Tongue (tissue), 1 donor: ENCODE measurements at regions not wholly inside any gene's neighbourhood (a gene's known extent, or its start where the extent isn't known, plus 50 kb on each side); places are given as distances from the start of the nearest gene placed in this dataset.
A peak's percentile ranks its signal among the peaks of the same experiment; 100 is the strongest.
"Not testable (repeated sequence)": the region's sequence is repeated elsewhere in the genome, so short reads cannot be mapped to it uniquely, and the experiment has no call there.

Source experiments
- DNase-seq: peaks from one replicate; pipeline ENCODE4 v3.0.0-alpha.2; 2015

DNA sequence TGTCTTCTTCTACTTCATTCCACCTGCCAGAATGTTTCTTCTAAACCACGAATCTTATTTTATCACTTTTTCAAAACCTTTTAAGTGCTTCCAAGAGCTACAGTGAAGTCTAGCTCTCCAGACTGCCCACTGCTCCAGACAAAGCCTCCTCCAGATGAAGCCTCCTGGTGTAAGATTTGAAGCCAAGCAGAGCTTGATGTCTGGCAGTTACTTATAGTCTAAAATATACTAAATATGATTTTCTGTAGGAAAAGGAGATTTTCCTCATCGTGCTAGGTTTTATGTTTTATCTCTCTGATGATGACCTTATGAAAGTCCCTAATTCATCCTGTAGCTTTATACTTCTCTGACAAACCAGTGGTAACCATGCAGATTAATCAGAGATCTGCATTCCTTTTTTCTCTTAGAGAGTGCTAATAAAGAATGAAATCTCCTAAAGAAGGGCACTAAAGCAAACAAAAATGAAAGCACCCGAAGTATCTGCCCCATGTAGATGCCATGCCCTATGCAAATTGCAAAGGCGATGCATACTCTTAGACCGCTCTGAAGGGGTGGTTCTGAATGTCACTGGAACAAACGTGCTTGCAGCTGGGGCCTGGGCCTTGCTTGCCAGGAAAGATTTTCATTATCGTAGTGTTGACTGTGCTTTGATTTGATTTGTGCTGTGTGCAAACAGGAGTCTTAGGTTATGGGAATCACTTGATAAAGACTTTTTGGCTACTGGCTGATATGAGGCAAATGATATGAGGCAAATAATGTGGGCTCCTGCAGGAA is 314.2 kb downstream of the PID1 start:
- no peak for DNase-seq

GRCh38 chr2:228949831-228950230 is 321.3 kb downstream of the PID1 start:
- DNase-seq: no peak

DNA sequence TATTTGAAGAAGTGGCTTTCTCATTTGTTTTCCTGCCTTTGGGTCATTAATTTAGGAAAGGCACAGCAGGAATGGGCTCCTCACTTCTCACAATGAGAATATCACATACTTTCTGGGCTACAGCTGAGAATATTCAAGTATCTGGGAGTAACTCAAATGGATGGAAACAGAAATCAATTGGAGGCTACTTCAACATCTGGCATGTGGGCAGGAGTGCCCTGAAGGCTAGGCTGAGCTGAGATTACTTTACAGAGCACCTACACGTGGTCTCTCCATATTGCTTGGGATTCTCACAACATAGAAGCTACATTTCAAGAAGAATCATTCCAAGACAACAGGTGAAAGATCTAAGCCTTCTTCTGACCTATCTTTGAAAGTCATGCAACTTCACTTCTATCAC is 325.4 kb downstream of the PID1 start:
- no peak for DNase-seq

DNA sequence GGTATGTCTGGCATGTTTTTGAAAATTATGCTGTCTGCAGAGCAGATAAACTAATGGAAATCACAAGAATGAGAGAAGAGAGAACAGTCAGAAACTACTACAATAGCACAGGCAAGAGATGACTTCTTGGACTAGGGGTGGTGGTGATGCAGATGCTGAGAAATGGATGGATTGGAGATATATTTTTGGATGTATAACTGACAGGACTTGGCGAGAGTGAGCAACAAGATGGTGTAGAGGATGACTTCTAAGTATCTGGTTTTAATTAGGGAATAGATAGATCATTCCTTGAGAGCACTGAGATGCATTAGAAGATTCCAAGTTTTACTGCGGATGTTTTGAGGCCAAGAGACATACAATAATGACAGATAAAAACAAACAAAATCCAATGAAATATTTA is 328.2 kb downstream of the PID1 start:
- no peak for DNase-seq

DNA sequence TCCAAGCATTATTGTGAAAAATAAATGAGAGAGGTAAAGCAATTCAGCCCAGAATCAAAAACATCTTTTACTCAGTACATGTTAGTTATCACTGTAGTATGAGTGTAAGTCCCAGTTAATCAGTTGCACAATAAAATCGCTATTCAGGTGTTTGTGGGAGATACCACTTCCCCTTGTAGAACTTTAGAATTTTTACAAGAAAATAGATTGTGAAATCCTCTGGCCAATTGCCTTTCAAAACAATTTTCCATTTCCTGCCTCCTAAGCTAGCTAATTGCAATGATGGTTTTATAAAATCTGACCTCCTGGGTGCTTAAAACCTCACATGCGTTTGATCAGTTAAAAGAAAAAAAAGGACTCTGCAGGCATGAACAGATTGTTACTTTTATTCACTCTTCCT is 332.5 kb downstream of the PID1 start:
- no peak for DNase-seq

- no peak for DNase-seq
These were observed 343.8 kb downstream of the PID1 start for GRCh38 chr2:228927028-228928010.

DNA sequence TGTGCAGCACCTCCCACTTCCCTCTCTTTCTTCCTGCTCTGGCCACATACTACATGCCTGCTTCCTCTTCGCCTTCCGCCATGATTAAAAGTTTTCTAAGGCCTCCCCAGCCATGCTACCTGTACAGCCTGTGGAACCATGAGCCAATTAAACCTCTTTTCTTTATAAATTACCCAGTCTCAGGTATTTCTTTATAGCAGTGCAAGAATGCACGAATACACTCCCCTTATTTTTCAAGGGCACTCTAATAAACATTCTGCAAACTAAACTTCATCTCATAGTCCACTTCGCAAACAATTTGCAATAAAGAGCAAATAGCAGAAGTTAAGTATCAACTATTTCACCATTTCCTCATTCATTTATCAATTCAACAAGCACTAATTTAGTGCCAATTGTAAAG is 351.3 kb downstream of the PID1 start:
- no peak for DNase-seq

- no peak for DNase-seq
These were observed 353.9 kb downstream of the PID1 start for GRCh38 chr2:228917220-228917619.

GRCh38 chr2:228916416-228917090 is 354.5 kb downstream of the PID1 start:
- DNase-seq: peak; percentile 26

DNA sequence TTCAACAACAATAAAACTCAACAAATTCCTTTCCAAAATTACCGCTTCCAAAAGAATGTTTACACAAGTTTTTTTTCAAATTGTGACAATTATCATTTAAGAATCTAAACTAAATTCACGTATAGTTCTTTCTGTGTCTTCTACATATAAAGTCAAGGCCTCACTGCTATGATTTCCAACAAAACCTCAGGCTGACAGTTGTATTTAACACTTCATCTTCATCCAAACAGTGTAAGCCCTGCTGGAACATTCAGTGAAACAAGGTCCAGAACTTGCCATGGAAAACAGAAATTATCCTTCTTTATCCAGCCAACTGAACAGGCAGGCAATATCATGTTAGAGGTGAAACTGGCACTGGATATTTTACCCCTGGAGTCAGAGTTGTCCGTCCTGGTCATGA is 357.9 kb downstream of the PID1 start:
- no peak for DNase-seq

DNA sequence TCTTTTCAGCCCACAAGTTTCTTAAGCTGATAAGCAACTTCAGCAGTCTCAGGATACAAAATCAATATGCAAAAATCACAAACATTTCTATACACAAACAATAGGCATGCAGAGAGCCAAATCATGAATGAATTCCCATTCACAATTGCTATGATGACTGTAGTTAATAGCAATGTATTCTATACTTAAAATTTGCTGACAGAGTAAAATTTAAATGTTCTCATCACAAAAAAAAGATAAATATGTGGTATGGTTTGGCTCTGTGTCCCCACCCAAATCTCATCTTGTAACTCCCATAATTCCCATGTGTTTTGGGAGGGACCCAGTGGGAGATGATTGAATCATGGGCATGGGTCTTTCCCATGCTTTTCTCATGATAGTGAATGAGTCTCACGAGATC is 360.2 kb downstream of the PID1 start:
- not testable (repeated sequence) for DNase-seq

GRCh38 chr2:228902176-228902575 is 368.9 kb downstream of the PID1 start:
- DNase-seq: no peak

DNA sequence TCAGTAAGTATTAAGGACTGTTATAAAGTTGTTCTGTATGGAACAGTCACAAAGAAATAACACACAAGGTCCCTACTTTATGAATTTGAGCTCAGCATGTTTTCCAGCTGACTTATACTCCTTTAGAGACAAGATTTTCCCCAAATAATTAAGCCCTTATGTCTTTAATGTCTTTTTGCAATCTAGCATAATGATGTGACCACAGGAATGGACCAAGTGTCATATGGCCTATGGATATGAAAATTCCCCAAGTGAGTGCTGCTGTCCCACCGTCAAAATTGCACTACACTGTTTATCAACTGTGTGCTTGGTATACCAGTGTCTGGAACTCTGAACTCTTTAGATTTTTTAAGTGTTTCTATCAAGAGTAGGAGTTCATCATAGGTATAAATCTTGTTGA is 369.6 kb downstream of the PID1 start:
- no peak for DNase-seq

- no peak for DNase-seq
These were observed 392.9 kb downstream of the PID1 start for GRCh38 chr2:228878138-228878537.

DNA sequence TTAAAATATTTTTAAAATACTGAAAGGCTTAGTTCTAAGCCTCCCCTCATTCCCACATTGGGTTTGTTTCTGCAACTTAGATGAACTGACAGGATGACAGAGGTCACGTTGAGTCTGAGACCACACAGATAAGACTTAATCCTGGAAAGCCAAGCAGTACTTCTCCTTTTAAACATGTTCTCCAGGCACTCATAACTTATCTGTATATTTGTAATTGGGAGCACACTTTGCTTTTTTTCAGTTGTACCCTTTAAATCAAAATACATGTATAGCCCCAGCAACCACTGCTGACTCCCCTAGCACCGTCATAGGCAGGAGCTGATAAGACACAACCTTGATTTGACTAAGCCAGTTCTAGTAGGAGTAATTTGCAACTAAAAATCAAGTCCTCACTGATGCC is 394.8 kb downstream of the PID1 start:
- DNase-seq: no peak

- peak; percentile 22 for DNase-seq
These were observed 395.8 kb downstream of the PID1 start for GRCh38 chr2:228875152-228875900.

DNA sequence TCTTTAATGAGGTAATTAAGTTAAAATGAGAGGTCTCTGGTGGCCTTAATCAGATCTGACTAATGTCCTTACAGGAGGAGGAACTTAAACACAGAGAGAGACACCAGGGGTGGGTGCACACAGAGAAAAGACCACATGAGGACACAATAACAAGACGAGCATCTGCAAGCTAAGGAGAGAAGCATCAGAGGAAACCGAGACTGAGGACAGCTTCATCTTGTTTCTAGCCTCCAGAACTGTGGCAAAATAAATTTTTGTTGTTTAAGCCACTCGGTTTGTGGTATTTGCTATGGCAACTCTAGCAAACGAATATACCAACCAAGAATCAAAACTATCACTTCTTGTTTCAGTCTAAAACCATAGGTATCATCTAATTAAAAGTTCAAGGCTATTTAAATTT is 400.1 kb downstream of the PID1 start:
- DNase-seq: no peak

- DNase-seq: no peak
These were observed 401.3 kb downstream of the PID1 start for GRCh38 chr2:228869636-228870264.

GRCh38 chr2:228867406-228867805 is 403.7 kb downstream of the PID1 start:
- no peak for DNase-seq

DNA sequence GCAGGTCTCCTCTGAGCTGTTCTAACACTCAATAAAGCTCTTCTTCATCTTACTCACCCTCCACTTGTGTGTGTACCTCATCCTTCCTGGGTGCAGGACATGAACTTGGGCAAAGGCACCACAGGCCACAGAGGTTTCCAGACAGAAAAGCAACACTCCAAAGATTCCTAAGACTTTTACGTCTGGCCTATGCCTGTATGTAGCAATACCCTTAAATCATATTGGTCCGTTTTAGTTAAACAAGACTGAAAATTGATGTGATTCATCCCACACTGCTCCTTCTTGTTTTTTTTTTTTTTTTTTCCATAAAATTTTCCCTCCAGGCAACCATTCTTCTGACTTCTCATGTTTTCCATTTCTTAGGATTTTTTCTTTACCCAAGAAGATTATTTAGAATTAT is 404.3 kb downstream of the PID1 start:
- no peak for DNase-seq

GRCh38 chr2:228866044-228866443 is 405.0 kb downstream of the PID1 start:
- no peak for DNase-seq

DNA sequence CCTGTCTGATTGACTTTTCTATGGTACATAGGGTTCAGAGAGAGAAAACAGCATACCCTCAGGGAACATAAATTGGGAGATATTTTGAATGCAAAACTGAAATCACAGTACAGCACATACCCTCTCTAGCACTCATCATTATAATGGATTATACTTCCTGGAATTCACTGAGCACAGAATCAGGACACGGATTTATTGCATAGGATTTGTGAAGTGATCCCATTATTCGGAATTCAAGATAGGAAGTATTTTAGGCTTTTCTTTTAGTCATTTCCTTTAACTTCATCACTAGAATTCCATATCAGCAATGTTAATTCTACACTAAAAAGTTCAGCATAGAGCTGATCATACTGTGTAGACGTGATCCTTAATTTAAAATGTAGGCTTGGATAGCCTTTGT is 407.0 kb downstream of the PID1 start:
- DNase-seq: no peak
